ENCODE measurements at regions not wholly inside any gene's neighbourhood (a gene's known extent, or its start where the extent isn't known, plus 50 kb on each side); places are given as distances from the start of the nearest gene placed in this dataset.
"Not testable (repeated sequence)": the region's sequence is repeated elsewhere in the genome, so short reads cannot be mapped to it uniquely, and the experiment has no call there.

DNA sequence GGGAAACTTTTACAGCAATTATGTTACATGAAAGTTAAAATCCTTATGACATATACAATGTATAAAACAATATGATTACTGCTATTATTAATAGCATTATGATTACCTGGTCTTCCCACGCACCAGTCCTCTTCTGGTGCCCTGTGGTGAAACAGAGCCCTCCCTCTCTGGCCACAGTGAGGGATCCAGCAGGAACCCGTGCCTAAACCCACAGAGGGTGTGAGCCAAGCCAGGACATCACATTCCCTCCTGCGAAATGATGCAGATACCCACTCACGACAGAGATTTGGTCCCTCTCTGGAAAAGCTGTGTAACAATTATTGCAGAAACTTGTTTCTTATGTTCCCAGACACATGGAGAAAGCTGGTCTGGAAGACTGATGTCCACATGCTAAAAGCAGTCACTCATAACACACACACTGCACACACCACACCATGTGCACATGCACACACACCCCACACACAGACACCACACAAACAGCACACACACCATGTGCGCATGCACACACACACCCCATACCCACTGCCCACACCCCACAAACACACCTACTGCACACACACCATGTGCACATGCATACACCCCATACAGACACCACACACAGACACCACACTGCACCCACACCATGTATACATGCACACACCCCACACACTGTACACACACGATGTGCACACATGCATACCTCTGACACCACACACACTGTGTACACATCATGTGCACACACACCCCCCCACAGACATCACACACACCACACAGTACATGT is 1462.2 kb downstream of the FOXD4L5 start:
- not testable (repeated sequence) for TF ChIP-seq EZH2 (IDR thresholded peaks at IDR 0.05; ENCODE audit: borderline replicate concordance, insufficient read depth, low read depth, low read length, poor library complexity, severe bottlenecking); CTCF (IDR thresholded peaks at IDR 0.05)
